ENCODE measurements at regions not wholly inside any gene's neighbourhood (a gene's known extent, or its start where the extent isn't known, plus 50 kb on each side); places are given as distances from the start of the nearest gene placed in this dataset.

- no peak for DNase-seq (ENCODE audit: low read depth, low spot score)
These were observed 50.4 kb upstream of the MAP3K7 start for GRCh38 chr6:90637320-90637719.
